ENCODE measurements at regions not wholly inside any gene's neighbourhood (a gene's known extent, or its start where the extent isn't known, plus 50 kb on each side); places are given as distances from the start of the nearest gene placed in this dataset.

DNA sequence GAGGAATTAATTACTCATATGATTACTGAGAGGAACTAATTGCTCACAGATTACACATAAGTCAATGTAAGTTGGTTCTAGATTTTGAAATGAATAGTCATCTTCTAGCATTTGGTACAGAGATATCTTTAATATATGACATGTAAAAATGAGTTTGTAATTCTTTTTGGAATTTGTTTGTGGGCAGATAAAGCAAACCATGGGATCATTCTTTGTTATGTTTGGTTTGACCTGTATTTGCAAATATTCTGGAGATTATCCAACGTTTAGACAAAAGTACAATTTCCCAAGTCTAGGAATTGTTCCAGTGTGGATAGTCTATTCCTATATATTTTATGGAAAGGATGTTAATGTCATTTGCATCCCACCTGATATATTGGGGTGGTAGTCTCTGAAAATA lies 309.6 kb upstream of the EDNRB start:
- ATAC-seq, result no peak
- Histone ChIP-seq H3K27me3 (no peaks in the 10 kb centered on the region), H3K4me3 (no peak overlapping the region), H3K27ac (no peak overlapping the region), H3K36me3 (no peaks in the 10 kb centered on the region), H3K4me1 (no peaks in the 10 kb centered on the region), H3K9me3 (no peaks in the 10 kb centered on the region)
- TF ChIP-seq CTCF (IDR thresholded peaks at IDR 0.05), result no peak
- DNase-seq, result no peak
- intact Hi-C loops (cut with DNase I), result no loop called here

DNA sequence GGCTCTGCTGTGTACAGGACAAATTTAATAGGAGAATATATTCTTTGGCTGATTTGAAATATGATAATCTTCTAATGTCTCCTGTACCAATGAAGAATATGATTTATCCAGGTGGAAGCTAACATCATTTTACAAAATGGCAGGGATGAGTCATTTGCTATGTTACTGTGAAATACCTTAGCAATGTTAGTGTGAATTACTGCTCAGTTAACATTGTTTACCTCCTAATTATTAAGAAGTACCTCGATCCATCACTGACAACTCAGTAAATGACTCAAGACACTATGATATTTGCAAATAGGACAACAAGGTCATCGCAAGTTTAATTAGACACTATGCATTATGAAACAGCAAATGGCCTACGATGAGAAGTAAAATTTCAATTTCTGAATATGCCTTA lies 309.1 kb upstream of the EDNRB start:
- no peak for TF ChIP-seq CTCF (IDR thresholded peaks at IDR 0.05)
- no peak overlapping the region for H3K4me3 ChIP-seq
- ATAC-seq, result no peak

DNA sequence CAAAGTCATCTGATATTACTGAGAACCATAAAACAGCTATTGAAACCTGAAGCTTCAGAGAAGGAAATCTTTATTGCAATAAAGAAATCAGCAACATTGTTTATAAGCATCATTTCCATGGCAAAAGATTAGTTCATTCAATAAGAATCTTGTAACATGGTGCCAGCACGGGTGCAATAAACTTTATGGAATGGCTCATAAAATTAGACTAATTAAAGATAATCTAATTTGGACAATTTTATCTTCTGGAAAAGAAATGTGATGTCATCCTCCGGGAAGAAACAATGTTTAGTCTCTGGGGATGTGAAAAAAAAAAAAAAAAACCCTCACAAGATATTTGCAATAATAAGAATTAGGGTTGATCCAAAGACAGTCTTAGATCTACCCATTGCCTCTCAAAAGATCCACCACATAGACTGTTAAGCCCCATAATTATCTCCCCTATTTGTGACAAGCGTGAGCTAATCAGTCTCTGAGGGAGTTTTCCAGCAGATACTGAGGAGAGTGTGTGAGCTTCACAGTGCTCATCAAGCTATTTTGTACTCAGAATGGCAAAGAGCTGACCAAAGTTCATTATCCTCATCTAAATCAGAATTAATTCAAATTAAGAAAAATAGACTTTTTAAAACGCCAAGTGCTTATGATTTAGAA lies 297.0 kb upstream of the EDNRB start:
- no peak overlapping the region for H3K4me3 ChIP-seq
- H3K36me3 ChIP-seq, result no peaks in the 10 kb centered on the region
- intact Hi-C loops (cut with DNase I), result no loop called here
- no peaks in the 10 kb centered on the region for H3K4me1 ChIP-seq
- no peaks in the 10 kb centered on the region for H3K9me3 ChIP-seq
- no peak for DNase-seq
- no peaks in the 10 kb centered on the region for H3K27me3 ChIP-seq
- TF ChIP-seq CTCF (IDR thresholded peaks at IDR 0.05), result no peak
- H3K27ac ChIP-seq, result no peak overlapping the region
- no peak for ATAC-seq

More for the DNA sequence above, 309.1 kb upstream of the EDNRB start:
- intact Hi-C loops (cut with DNase I), result no loop called here
- H3K9me3 ChIP-seq, result no peaks in the 10 kb centered on the region
- H3K27me3 ChIP-seq, result no peaks in the 10 kb centered on the region
- no peak for DNase-seq
- no peak overlapping the region for H3K27ac ChIP-seq
- H3K4me1 ChIP-seq, result no peaks in the 10 kb centered on the region
- H3K36me3 ChIP-seq, result no peaks in the 10 kb centered on the region

DNA sequence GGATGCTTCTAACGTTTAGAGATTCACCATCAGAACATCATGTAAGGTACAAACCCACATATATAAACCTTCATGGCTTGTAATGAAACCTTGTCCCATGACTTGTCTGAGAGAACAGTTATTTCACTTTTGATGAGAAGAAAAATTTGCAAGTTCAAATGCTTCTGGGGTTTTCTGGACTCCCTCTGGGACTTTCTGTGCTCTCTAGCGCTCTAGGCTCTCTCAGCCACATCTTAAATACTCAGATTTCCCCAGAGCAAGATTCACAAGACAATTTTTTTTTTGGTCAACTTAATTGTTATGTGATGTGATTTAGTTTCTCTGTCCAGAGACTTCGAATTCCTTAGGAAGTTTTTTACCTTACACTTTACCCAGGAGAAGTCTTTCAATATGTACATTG lies 282.8 kb upstream of the EDNRB start:
- no peaks in the 10 kb centered on the region for H3K27me3 ChIP-seq
- TF ChIP-seq CTCF (IDR thresholded peaks at IDR 0.05), result no peak
- intact Hi-C loops (cut with DNase I), result no loop called here
- no peak overlapping the region for H3K27ac ChIP-seq
- H3K4me3 ChIP-seq, result no peak overlapping the region
- ATAC-seq (no peak), DNase-seq (no peak)
- H3K36me3 ChIP-seq, result no peaks in the 10 kb centered on the region
- H3K4me1 ChIP-seq, result no peaks in the 10 kb centered on the region
- no peaks in the 10 kb centered on the region for H3K9me3 ChIP-seq

DNA sequence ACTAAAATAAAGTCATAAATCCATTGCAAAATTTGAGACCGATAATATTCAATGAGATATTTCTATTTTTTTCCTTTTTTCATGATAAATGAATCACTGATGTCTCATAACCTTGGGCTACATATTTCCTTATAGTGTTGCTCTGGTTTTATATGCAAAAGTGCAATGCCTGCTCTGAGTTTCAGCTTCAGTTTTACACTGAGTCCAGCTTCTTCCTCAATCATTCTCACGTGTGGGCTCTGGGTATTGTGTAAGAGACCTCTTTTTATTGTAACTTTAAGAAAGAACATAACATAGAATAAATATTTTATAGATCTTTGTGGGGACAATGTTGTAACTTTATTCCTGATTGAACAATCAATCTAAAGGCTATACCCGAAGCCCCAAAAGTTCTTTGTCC lies 280.2 kb upstream of the EDNRB start:
- intact Hi-C loops (cut with DNase I), result no loop called here
- no peak overlapping the region for H3K27ac ChIP-seq
- no peaks in the 10 kb centered on the region for H3K27me3 ChIP-seq
- TF ChIP-seq CTCF (IDR thresholded peaks at IDR 0.05), result no peak
- no peaks in the 10 kb centered on the region for H3K9me3 ChIP-seq
- H3K4me3 ChIP-seq, result no peak overlapping the region
- DNase-seq (no peak), ATAC-seq (no peak)
- no peaks in the 10 kb centered on the region for H3K4me1 ChIP-seq
- H3K36me3 ChIP-seq, result no peaks in the 10 kb centered on the region
